Gastroesophageal sphincter (tissue), 4 donors: ENCODE measurements at regions not wholly inside any gene's neighbourhood (a gene's known extent, or its start where the extent isn't known, plus 50 kb on each side); places are given as distances from the start of the nearest gene placed in this dataset.

ENCODE experiments used
- ATAC-seq: fragments of 150-250 bp; one replicate; pipeline ENCODE4 v1.9.1; 2016; ENCODE audit warnings: mild to moderate bottlenecking, moderate library complexity
- H3K27ac ChIP-seq, 4 donors: fragments of 200-600 bp; sonication (generic) in 3 of 4; 1 replicate in 3 of 4; 2 replicates in 1 of 4; pipeline ENCODE4 v1.5.1; 2016 to 2019
- H3K27me3 ChIP-seq: fragments of 200-600 bp; sonication (generic); one replicate; pipeline ENCODE4 v1.5.1; 2019
- H3K36me3 ChIP-seq, 2 donors: fragments of 200-600 bp; sonication (generic); one replicate each; pipeline ENCODE4 v1.5.1; 2019; ENCODE audit warnings: control low read depth in 1 of 2
- H3K4me1 ChIP-seq, 3 donors: fragments of 200-600 bp; sonication (generic); 1 replicate in 2 of 3; 2 replicates in 1 of 3; pipeline ENCODE4 v1.5.1; 2016 to 2019; ENCODE audit warnings: control low read depth in 2 of 3
- H3K4me3 ChIP-seq, 2 donors: fragments of 200-600 bp; sonication (generic); one replicate each; pipeline ENCODE4 v1.5.1; 2019; ENCODE audit warnings: mild to moderate bottlenecking in 1 of 2, moderate library complexity in 1 of 2
- H3K9me3 ChIP-seq, 3 donors: fragments of 200-600 bp; sonication (generic); one replicate each; pipeline ENCODE4 v1.5.1; 2017 to 2019; ENCODE audit warnings: control low read depth in 2 of 3
- EP300 ChIP-seq: sonication (generic); formaldehyde crosslinking; IDR thresholded peaks from one replicate; pipeline ENCODE4 v1.6.1; 2017; ENCODE audit warnings: antibody characterized with exemption, mild to moderate bottlenecking
- POLR2A ChIP-seq, 2 donors: fragments of 450-650 bp; IDR thresholded peaks; one replicate each; pipeline ENCODE4 v1.6.1; 2017; ENCODE audit warnings: antibody characterized with exemption in 2 of 2, mild to moderate bottlenecking in 2 of 2, moderate library complexity in 1 of 2
- POLR2AphosphoS5 ChIP-seq: sonication (generic); formaldehyde crosslinking; IDR thresholded peaks from one replicate; pipeline ENCODE4 v1.6.1; 2017; ENCODE audit warnings: antibody characterized with exemption
- WGBS, 2 donors: methylation state at CpG; one replicate each; pipeline ENCODE4 v1.1.5; 2018; ENCODE audit warnings: low coverage in 1 of 2; 5-methylcytosine and 5-hydroxymethylcytosine counted together
- TF ChIP-seq, protein P1 (sequence below), 4 experiments: fragments of 200-600 bp in 2 of 4; fragments of 450-650 bp in 2 of 4; sonication (generic) in 1 of 4; IDR thresholded peaks; one replicate each; pipeline ENCODE4 v1.5.1; 2017 to 2019; ENCODE audit warnings: antibody characterized with exemption in 4 of 4, mild to moderate bottlenecking in 2 of 4, moderate library complexity in 2 of 4

DNA sequence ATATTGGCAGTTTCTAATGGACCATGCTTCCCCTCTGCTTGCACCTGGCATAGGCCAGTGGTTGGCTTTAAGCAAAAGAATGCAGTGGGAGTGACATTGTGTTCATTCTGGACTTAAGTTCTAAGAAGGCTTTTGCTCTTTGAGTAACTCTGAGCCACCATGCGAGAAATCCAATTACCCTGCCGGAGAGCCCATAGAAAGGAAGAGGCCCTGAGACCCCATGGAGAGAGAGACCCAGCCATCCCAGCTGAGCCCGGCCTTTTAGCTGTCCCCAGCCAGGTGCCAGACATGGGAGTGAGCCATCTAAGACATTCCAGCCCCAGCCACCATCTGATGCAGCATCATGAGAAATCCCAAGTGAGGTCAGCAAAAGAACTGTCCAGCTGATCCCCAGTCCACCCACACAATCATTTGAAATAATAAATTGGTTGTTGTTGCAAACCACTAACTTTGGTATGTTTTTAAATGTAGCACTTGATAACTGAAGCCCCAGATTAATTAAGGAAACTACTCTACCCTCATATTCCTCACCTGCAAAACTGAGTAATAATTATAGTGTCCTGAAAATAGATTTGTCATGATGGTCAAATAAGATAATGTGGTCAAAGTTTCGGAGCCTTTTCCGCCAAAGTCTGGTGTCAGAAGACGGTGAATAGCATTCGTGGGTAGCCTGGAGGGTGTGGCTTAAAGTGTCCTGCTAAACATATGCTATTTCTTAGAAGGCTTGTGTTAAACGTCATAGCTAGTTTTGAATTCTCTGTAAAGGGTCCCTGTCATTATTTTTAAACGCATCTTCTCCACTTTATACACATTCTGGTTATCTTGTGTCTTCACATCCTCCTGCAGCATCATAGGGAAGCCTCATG lies 166.6 kb upstream of the PELI2 start:
- no peak overlapping the region for H3K27ac ChIP-seq
- H3K36me3 ChIP-seq = no peaks in the 10 kb centered on the region
- no peaks in the 10 kb centered on the region for H3K4me1 ChIP-seq
- 81 to 85% methylated on average over 6 of the region's 9 CpGs for WGBS, 2 donors
- ATAC-seq = no peak
- H3K4me3 ChIP-seq = no peak overlapping the region
- TF ChIP-seq POLR2A (IDR thresholded peaks at IDR 0.05) (no peak), POLR2AphosphoS5 (no peak), EP300 (no peak)
- TF ChIP-seq, protein P1, sequence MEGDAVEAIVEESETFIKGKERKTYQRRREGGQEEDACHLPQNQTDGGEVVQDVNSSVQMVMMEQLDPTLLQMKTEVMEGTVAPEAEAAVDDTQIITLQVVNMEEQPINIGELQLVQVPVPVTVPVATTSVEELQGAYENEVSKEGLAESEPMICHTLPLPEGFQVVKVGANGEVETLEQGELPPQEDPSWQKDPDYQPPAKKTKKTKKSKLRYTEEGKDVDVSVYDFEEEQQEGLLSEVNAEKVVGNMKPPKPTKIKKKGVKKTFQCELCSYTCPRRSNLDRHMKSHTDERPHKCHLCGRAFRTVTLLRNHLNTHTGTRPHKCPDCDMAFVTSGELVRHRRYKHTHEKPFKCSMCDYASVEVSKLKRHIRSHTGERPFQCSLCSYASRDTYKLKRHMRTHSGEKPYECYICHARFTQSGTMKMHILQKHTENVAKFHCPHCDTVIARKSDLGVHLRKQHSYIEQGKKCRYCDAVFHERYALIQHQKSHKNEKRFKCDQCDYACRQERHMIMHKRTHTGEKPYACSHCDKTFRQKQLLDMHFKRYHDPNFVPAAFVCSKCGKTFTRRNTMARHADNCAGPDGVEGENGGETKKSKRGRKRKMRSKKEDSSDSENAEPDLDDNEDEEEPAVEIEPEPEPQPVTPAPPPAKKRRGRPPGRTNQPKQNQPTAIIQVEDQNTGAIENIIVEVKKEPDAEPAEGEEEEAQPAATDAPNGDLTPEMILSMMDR (IDR thresholded peaks at IDR 0.05) = no peak
- H3K9me3 ChIP-seq = no peaks in the 10 kb centered on the region
- H3K27me3 ChIP-seq = no peaks in the 10 kb centered on the region

DNA sequence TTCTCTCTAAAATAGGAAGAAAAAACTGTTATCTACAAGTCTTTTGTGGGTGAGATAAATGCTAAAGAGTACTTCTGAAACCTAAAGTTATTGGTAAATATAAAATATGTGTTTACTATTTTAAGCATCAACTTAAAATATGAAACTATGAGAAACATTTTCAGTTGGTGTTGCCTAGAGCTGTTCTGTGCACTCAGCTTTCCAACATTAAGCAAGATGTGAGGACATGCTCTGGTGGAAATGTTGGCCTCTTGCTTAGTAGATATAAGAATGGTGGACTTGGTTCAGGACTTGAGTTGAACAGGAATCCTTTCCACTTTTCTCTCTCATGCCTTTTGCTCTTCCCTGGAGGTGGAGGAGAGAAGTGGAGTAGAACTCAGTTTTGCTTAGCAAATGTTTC lies 164.1 kb upstream of the PELI2 start:
- no peaks in the 10 kb centered on the region for H3K36me3 ChIP-seq
- no peak overlapping the region for H3K27ac ChIP-seq
- no peak for TF ChIP-seq POLR2A (IDR thresholded peaks at IDR 0.05)
- TF ChIP-seq, protein P1 (IDR thresholded peaks at IDR 0.05) = no peak
- TF ChIP-seq EP300 = no peak
- H3K4me3 ChIP-seq = no peak overlapping the region
- H3K9me3 ChIP-seq = no peaks in the 10 kb centered on the region
- no peak for ATAC-seq
- no peaks in the 10 kb centered on the region for H3K4me1 ChIP-seq
- no peaks in the 10 kb centered on the region for H3K27me3 ChIP-seq

DNA sequence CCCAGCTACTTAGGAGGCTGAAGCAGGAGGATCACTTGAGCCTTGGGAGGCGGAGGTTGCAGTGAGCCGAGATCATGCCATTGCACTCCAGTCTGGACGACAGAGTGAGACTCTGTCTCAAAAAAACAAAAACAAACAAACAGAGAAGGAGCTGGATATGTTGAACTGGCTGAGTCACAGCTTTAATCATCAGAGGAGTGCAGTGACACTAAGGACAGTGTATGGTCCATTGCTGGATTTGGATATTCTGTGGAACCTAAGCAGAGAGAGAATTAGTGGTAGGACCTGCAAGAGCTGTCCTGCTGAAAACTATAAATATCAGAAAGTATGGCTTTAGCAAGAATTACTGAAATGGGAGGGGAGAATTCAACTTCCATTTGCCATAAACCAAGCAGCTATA lies 163.0 kb upstream of the PELI2 start:
- no peak for ATAC-seq
- Histone ChIP-seq H3K27me3 (no peaks in the 10 kb centered on the region), H3K4me3 (no peak overlapping the region), H3K9me3 (no peaks in the 10 kb centered on the region), H3K4me1 (no peaks in the 10 kb centered on the region), H3K36me3 (no peaks in the 10 kb centered on the region), H3K27ac (no peak overlapping the region)
- 0 to 50% methylated on average over 1 to 2 of the region's 3 CpGs for WGBS, 2 donors
- TF ChIP-seq EP300 (no peak), POLR2A (IDR thresholded peaks at IDR 0.05) (no peak), POLR2AphosphoS5 (no peak)
- TF ChIP-seq, protein P1 (IDR thresholded peaks at IDR 0.05) = no peak

DNA sequence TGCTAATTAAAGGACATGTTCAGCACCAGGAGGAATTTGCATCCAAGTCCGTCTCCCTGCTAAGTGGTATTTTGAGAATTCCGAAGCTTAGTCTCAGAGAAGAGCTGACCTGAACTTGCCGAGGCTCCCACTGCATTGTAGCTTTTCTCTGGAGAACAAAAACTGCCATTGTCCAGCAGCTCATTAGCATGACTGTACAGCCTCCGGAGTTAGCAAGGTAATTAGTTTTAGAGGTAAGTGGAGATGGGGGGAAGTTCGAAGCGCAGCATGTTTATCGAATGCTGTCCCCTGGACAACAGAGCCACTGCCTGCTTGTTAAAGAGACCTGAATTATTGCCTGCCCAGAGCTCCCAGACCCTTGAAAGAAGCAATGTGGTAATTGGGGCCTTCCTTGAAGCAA lies 160.3 kb upstream of the PELI2 start:
- Histone ChIP-seq H3K4me1 (no peaks in the 10 kb centered on the region), H3K9me3 (no peaks in the 10 kb centered on the region), H3K27ac (no peak overlapping the region), H3K36me3 (no peaks in the 10 kb centered on the region), H3K4me3 (no peak overlapping the region), H3K27me3 (no peaks in the 10 kb centered on the region)
- 69 to 73% methylated on average over 5 to 7 of the region's 7 CpGs for WGBS, 2 donors
- TF ChIP-seq EP300 = no peak
- no peak for TF ChIP-seq POLR2A (IDR thresholded peaks at IDR 0.05)
- TF ChIP-seq, protein P1 (IDR thresholded peaks at IDR 0.05) = no peak
- TF ChIP-seq POLR2AphosphoS5 = no peak
- ATAC-seq = no peak

DNA sequence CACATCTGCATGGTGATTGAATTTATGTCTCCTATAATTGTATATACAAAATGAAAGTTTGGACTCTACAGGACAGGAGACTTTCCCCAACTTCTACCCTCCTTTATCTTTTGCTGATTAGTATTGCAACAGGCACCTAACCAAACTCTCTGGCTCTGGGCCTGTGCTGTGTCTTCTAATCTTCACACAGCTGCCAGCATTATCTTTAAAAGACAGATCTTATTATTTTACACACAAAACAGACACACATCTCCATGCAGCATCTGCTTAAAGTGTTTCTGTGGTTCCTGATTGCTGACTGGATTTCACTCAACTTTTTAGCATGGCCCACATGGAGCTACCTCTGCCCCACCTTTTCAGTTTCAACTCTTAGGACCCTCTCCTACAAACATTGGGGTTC lies 154.9 kb upstream of the PELI2 start:
- TF ChIP-seq EP300 (no peak), POLR2A (IDR thresholded peaks at IDR 0.05) (no peak), POLR2AphosphoS5 (no peak)
- TF ChIP-seq, protein P1 (IDR thresholded peaks at IDR 0.05) = no peak
- no peaks in the 10 kb centered on the region for H3K4me1 ChIP-seq
- ATAC-seq = no peak
- no peaks in the 10 kb centered on the region for H3K9me3 ChIP-seq
- no peak overlapping the region for H3K4me3 ChIP-seq
- H3K27ac ChIP-seq = no peak overlapping the region
- no peaks in the 10 kb centered on the region for H3K36me3 ChIP-seq
- no peaks in the 10 kb centered on the region for H3K27me3 ChIP-seq
